ENCODE measurements at regions not wholly inside any gene's neighbourhood (a gene's known extent, or its start where the extent isn't known, plus 50 kb on each side); places are given as distances from the start of the nearest gene placed in this dataset.
A peak's percentile ranks its signal among the peaks of the same experiment; 100 is the strongest.
"Not testable (repeated sequence)": the region's sequence is repeated elsewhere in the genome, so short reads cannot be mapped to it uniquely, and the experiment has no call there.

DNA sequence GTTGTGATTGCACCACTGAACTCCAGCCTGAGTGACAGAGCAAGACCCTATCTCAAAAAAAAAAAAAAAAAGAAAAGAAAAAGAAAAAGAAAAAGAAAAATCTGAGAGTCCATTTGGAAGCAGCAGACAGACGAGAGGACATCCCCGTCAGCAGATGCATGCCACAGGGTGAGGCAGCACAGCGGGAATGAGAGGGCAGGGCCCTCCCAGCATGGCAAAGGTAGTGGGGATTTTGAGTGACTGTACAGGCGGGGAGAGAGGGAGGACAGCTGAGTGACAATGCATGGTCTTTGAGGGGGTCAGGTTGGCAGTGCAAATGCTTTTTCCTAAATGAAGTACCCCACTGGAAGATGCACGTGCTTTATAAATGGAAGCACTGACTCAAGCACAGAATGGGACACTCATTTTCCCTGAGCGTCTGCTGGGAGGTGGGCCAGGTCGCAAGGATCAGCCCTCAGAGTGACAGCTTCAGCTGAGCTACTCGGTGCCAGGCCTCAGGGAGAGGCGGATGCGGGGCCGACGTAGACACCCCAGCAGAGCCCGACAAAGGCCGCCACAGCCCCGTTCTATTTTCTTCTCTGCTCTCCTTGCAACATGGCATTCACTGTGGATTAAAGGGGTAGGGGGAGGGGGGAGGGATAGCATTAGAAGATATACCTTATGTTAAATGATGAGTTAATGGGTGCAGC lies 113.5 kb downstream of the SHANK2 start:
- DNase-seq: no peak
- in situ Hi-C loops (cut with HindIII; ENCODE audit: low pct_ligation_motif_present, low pct_unique_long_range_greater_than_20kb, low sequenced_read_pairs): no loop called here

DNA sequence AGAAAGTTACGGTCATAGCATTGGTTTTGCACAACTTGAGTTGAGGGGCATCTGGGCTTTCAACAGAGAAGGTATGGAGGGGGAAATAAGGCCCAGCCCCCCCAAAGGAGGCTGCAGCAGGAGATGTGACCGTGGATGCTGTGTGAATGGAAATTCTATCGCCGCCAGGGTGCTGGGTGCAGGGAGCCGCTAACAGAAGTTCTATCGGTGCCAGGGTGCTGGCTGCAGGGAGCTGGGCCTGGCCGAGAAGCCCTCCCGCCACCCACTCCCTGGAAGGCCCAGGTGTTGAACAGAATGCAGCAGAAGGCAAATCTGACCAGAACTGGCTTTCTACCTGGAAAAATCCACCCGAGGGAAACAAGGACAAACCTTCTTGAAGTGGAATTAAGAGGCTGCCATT lies 115.0 kb downstream of the SHANK2 start:
- in situ Hi-C loops (cut with HindIII; ENCODE audit: low pct_ligation_motif_present, low pct_unique_long_range_greater_than_20kb, low sequenced_read_pairs): no loop called here
- DNase-seq: no peak

DNA sequence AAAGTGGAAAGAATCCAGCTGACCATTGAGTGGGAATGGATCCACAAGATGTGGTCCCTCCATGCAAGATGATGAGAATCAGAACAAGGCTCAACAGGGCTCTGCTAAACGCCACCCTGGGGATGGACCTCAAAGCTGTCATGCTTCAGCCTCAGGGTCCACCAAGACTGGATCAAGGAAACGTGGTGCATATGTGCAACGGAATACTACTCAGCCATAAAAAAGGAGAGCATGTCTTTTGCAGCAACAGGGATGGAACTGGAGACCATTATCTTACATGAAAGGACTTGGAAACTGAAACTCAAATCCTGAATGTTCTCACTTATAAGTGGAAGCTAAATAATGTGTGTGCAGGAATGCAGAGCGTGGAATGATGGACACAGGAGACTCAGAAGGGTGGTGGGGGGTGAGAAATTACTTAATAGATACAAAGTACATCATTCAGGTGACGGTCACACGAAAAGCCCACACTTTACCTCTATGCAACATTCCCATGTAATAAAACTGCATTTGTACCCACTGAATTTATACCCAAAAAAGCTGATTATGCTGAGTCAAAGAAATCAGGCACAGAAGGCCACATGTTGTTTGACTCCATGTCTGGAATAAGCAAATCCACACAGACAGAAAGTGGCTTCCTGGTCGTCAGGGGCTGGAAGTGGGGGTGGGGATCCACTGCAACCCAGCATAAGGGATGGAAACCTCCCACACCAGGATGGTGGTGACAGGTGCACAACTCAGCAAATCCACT lies 116.1 kb downstream of the SHANK2 start:
- no peak for DNase-seq
- in situ Hi-C loops (cut with HindIII; ENCODE audit: low pct_ligation_motif_present, low pct_unique_long_range_greater_than_20kb, low sequenced_read_pairs): no loop called here

DNA sequence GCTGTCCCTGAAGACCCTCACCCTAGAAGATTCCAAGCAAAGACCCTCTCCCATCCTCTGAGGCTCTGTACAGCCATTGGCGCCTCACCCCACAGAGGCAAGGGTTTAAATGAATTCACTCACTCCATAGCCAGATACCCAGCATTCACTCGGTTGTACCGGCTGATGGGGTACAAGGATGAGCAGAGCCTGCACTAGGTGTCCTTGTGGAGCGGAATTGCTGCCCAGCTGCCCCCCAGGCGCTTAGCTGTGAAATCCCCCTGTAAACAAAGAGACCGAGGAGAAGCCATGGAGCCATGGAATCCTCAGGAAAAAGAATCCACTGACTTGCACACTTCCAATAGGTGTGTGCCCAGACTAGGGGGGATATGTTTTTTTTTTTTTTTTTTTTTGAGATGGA lies 117.3 kb downstream of the SHANK2 start:
- DNase-seq: no peak
- in situ Hi-C loops (cut with HindIII; ENCODE audit: low pct_ligation_motif_present, low pct_unique_long_range_greater_than_20kb, low sequenced_read_pairs): no loop called here

DNA sequence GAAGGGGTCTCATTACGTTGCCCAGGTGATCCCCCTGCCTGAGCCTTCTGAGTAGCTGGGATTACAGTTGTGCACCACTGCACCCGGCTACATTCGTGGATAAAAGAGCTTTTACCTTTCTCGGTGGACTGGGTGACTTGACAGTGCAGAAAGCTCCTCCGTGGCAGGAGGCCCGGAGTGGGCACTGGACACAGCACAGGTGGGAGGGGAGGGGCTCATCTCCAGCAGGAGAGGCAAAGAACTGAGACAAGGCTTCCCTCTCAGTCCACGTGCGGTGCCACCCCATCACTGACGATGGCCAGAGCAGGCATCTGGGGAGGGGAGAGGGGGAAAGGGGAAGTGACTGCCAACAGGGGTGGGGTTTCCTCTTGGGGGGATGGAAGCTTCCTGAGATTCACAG lies 118.4 kb downstream of the SHANK2 start:
- in situ Hi-C loops (cut with HindIII; ENCODE audit: low pct_ligation_motif_present, low pct_unique_long_range_greater_than_20kb, low sequenced_read_pairs): no loop called here

DNA sequence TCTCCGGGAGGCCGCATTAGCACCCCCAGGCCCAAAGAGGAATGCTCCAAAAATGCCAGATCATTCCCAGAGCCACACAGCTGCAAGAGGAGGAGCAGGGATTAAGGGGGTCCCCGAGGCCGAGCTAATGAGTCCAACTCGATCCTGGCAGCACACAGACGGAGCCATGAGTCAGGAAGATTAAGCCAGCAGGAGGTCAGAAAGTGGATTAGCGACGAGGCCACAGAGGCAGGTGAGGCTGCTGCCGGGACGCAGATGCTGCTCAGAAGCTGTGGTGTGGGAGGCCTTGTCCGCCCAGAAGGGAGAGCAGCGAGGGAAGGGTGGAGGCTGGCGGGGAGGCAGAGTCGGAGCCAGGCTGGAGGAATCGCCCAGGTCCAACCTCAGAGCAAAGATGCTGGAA lies 120.5 kb downstream of the SHANK2 start:
- no peak for DNase-seq
- in situ Hi-C loops (cut with HindIII; ENCODE audit: low pct_ligation_motif_present, low pct_unique_long_range_greater_than_20kb, low sequenced_read_pairs): no loop called here

More for the DNA sequence above, 118.4 kb downstream of the SHANK2 start:
- DNase-seq: no peak

DNA sequence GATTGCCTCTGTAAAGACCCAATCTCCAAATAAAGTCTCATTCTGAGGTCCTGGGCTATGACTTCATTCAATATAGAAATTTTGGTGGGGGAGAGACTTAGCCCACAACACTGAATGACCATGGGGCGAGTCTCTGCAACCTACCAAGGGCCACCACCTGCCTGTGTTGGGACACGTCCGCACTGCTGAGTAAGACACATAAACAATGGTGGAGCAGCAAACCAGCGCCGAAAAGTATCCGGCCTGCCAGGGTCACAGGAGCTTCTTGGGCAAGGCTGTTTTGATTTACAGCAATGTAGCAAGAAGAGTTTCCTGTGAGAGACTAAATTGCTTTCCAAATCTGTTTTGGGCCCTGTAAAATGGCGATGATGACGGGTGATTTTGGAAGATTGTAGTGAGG lies 122.3 kb downstream of the SHANK2 start:
- DNase-seq: no peak
- in situ Hi-C loops (cut with HindIII; ENCODE audit: low pct_ligation_motif_present, low pct_unique_long_range_greater_than_20kb, low sequenced_read_pairs): no loop called here

DNA sequence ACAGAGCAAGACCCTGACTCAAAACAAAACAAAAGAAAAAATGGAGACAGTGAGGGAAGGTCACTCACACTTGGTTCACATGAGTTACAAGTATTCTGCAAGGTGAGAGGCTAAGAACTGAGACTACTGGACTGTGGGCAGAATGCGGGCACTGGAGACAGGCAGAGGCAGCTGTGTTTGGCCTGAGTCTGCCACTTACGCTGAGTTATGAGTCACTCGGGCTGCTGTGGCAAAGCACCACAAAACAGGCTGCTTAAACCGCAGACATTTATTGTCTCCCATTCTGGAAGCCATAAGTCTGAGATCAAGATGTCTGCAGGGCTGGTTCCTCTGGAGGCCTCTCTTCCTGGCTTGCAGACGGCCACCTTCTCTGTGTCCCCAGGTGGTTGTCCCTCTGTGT lies 122.8 kb downstream of the SHANK2 start:
- in situ Hi-C loops (cut with HindIII; ENCODE audit: low pct_ligation_motif_present, low pct_unique_long_range_greater_than_20kb, low sequenced_read_pairs): no loop called here
- DNase-seq: peak; percentile 9

DNA sequence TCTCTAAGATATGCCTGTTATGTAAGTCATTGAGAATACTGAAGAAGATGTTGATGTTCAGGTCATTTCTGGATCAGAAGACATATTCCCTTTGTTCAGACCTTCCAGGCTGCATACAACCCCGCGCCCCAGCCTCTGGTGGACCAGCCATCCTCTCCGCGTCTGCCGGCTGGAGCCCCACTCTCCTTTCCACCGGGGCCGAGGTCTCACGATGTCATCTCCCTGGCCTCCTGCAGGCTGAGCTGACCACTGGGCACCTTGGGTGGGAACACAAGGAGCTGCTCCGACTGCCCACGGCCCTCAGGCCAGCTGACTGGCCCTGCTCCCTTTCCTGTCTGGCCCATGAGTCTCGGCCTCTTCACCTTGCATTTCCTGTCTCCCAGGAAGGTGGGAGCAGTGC lies 124.6 kb downstream of the SHANK2 start:
- in situ Hi-C loops (cut with HindIII; ENCODE audit: low pct_ligation_motif_present, low pct_unique_long_range_greater_than_20kb, low sequenced_read_pairs): no loop called here
- no peak for DNase-seq

DNA sequence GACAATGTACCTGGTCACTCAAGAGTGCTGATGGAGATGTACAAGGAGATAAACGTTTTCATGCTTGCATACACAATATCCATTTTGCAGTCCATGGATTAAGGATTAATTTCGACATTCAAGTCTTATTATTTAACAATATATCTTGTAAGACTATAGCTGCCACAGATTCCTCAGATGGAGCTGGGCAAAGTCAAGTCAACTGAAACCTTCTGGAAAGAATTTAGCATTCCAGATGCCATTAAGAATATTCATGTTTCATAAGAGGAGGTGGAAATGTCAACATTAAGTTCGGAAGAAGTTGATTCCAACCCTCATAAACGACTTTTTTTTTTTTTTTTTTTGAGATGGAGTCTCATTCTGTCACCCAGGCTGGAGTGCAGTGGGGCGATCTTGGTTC lies 126.0 kb downstream of the SHANK2 start:
- in situ Hi-C loops (cut with HindIII; ENCODE audit: low pct_ligation_motif_present, low pct_unique_long_range_greater_than_20kb, low sequenced_read_pairs); DNase-seq: not testable (repeated sequence)

DNA sequence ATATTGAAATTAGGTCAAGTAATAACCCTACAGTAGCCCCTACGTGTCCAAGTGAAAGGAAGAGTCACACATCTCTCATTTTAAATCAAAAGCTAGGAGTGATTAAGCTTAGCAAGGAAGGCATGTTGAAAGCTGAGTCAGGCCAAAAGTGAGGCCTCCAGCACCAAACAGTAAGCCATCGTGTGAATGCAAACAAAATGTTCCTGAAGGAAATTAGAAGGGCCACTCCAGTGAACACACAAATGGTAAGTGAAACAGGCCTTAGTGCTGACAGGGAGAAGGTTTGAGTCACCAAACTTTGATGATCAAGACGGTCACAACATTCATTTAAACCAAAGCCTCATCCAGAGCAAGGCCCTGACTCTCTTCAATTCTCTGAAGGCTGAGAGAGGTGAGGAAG lies 127.2 kb downstream of the SHANK2 start:
- in situ Hi-C loops (cut with HindIII; ENCODE audit: low pct_ligation_motif_present, low pct_unique_long_range_greater_than_20kb, low sequenced_read_pairs): no loop called here
- no peak for DNase-seq

DNA sequence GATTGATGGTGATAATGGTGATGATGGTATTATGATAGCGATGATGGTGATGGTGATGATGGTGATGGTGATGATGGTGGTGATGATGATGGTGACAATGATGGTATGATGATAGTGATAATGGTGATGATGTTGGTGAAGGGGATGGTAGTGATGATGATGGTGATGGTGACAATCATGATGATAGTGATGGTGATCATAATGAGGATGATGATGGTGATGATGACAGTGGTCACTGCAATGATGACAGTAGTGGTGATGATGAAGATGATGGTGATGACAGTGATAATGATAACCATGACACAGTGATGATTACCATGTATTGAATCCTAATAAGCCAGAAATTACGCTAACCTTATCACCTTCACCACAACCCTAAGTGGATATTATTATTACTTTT lies 128.2 kb downstream of the SHANK2 start:
- in situ Hi-C loops (cut with HindIII; ENCODE audit: low pct_ligation_motif_present, low pct_unique_long_range_greater_than_20kb, low sequenced_read_pairs): no loop called here
- DNase-seq: no peak

DNA sequence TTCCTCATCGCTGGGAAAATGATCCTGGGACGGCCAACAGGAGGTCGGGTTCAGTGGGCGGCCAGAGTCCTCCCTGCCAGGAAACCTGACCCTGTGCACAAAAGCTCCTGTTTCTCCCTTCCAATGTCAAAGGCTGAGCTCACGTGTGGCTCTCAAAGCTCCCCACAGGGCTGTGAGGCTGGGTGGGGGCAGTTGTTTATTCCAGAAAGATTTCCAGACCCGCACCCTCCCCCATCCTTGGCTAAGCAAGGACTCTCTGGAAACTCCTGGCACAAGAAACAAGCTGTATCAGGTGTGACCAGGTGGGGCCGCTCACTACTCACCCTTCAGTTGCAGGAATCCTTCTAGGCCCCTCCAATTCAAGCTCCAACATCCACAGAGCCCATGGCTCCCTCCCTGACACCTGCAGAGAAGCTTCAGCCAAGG lies 131.9 kb downstream of the SHANK2 start:
- in situ Hi-C loops (cut with HindIII; ENCODE audit: low pct_ligation_motif_present, low pct_unique_long_range_greater_than_20kb, low sequenced_read_pairs): no loop called here
- peak; percentile 19 for DNase-seq

DNA sequence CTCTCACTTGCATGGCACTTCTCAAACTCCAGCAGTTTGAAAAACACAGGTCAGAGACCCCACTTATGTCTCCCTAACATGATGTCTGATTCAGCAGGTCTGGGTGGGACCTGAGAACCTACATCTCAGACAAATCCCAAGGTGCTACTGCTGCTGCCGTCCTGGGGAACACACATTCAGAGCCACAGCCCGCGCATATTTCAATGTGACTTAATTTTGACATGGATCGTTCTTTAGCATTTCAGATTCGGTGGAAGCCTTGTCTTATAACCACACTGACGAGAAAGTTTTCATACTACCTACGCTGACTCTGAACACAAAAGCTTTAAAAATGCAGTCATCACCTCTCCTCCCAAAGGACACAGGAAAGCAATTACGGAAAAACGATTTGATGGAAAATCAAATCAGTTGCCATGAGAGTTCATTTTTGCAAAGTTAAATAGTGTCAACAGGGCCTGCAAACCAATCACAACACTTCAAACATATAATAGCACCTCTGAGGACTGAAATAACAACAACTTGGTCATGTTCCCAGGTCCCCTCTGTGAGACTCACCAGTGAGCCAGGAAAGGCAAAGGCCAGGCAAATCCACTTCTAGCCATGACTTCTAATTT lies 132.6 kb downstream of the SHANK2 start:
- in situ Hi-C loops (cut with HindIII; ENCODE audit: low pct_ligation_motif_present, low pct_unique_long_range_greater_than_20kb, low sequenced_read_pairs): no loop called here
- DNase-seq: no peak

DNA sequence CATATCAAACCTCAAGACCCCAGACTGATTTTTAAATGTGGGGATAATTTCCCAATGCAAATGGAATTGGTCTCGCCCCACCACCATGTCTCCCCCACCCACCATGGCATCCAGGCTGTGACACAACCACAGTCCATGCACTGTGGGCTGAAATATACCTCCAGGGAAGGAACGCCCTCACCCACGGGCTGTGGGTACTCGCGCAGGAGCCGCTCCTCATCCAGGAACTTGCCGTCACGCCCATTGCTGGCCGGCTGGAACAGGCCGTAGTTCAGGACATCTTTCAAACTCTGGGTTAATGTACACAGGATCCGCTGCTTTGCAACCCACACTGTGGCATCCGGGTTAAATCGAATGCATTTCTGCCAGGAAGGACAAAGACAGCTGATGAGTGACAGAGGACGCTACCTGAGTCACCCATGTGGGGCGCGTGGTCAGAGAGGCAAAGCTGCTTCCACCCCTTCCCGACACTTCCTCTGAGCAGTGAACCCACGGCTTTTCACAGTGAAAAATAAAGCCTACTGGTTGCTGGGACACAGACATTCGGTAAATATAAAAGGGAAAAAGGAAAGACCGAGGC lies 133.6 kb downstream of the SHANK2 start:
- in situ Hi-C loops (cut with HindIII; ENCODE audit: low pct_ligation_motif_present, low pct_unique_long_range_greater_than_20kb, low sequenced_read_pairs): no loop called here
- no peak for DNase-seq

DNA sequence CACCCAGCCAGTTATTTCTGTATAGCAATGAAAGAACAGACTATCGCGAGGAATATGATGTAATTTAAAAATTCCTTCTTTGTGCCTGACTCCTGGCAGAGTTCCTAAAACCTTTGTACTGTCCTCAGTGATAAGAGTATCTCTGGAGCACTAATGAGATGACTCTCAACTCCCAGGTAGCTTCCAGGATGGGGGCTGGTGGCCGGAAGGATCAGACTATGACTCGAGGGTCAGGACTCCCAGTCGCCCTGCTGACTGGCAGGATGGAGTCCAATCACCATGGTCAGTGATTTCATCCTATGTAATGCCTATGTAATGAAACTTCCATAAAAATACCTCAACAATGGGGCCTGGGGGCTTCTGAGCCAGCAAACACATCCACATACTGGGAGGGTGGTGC lies 135.1 kb downstream of the SHANK2 start:
- in situ Hi-C loops (cut with HindIII; ENCODE audit: low pct_ligation_motif_present, low pct_unique_long_range_greater_than_20kb, low sequenced_read_pairs): no loop called here
- DNase-seq: no peak

DNA sequence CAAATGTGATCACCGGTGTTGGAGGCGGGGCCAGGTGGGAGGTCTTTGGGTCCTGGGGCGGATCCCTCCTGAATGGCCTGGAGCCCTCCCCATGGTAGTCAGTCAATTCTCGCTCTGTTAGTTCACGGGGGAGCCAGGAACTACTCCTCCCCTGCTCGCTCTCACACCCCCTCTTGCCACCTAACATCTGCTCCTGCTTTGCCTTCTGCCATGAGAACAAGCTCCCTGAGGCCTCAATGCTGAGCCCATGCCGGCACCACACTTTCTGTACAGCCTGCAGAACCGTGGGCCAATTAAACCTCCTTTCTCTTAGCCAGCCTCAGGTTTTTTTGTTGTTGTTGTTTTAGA lies 135.7 kb downstream of the SHANK2 start:
- in situ Hi-C loops (cut with HindIII; ENCODE audit: low pct_ligation_motif_present, low pct_unique_long_range_greater_than_20kb, low sequenced_read_pairs): no loop called here
- no peak for DNase-seq

DNA sequence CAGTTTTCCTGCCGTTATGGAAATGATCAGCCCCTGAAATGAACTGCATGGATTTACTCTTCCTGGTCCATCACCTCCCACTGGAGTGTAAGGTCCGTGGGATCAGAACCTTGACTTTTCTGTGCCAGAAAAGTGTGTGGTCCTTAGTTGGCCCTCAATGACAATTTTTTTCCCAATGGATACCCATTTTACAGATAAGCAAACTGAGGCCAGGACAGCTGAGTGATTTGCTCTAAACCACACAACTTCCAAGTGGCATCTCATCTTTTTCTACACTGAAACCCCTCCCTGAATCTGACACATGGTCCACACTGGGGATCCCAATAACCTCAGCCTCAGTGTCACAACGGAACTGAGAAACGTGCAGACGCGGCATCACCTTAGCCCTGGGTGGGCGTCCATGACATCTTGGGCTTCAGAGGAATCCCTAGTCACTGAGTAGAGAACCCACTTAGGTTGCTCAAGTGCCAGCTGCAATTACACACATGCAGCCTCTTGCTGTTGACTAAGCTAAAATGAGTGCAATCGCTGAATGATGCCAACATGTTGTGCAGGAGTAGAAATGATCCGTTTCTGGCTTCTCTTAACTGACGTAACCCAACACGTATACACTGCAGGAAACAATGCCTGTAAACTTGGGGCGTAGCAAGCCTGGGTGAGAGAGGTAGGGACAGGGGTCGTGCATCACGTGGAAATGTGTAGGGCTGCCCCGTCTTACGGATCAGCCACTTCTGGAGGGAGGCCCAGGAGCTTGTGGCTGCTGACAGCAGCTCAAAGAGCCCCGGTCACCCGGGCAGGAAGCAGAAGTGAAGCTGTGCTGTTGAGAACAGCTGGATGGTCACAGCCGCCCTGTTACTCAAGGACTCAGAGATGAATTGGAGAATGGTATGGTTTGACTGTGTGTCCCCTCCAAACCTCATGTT lies 136.3 kb downstream of the SHANK2 start:
- in situ Hi-C loops (cut with HindIII; ENCODE audit: low pct_ligation_motif_present, low pct_unique_long_range_greater_than_20kb, low sequenced_read_pairs): no loop called here
- no peak for DNase-seq

Data from ACHN (cell line).